MM.1S (cell line): ENCODE measurements at regions not wholly inside any gene's neighbourhood (a gene's known extent, or its start where the extent isn't known, plus 50 kb on each side); places are given as distances from the start of the nearest gene placed in this dataset.

Experiments used
- DNase-seq: peaks from one replicate; pipeline ENCODE4 v3.0.0-alpha.2; 2015
- H2AFZ ChIP-seq: fragments of 300-600 bp; sonication (generic); 2 replicates; pipeline ENCODE4 v1.6.0; 2016; ENCODE audit warnings: antibody characterized with exemption, low read length
- H3F3A ChIP-seq: fragments of 300-600 bp; sonication (generic); 2 replicates; pipeline ENCODE4 v1.6.1; 2016; ENCODE audit warnings: mild to moderate bottlenecking, antibody characterized with exemption, low read length, moderate library complexity, mixed read lengths; ENCODE audit not compliant: insufficient read depth
- H3K27ac ChIP-seq: fragments of 300-600 bp; sonication (generic); 2 replicates; pipeline ENCODE4 v1.5.1; 2016; ENCODE audit warnings: mild to moderate bottlenecking, low read length
- H3K27me3 ChIP-seq: fragments of 300-600 bp; sonication (generic); replicated peaks from 2 replicates; pipeline ENCODE4 v1.6.0; 2016; ENCODE audit warnings: low read length; ENCODE audit not compliant: insufficient read depth
- H3K36me3 ChIP-seq: fragments of 300-600 bp; sonication (generic); replicated peaks from 2 replicates; pipeline ENCODE4 v1.6.1; 2016; ENCODE audit warnings: mild to moderate bottlenecking, low read length, mixed read lengths; ENCODE audit not compliant: insufficient read depth
- H3K4me1 ChIP-seq: fragments of 300-600 bp; sonication (generic); 2 replicates; pipeline ENCODE4 v1.6.1; 2016; ENCODE audit warnings: low read length, mixed read lengths
- H3K4me2 ChIP-seq: fragments of 300-600 bp; sonication (generic); 2 replicates; pipeline ENCODE4 v1.6.0; 2016; ENCODE audit warnings: low read depth, low read length
- H3K4me3 ChIP-seq: fragments of 300-600 bp; sonication (generic); 2 replicates; pipeline ENCODE4 v1.5.1; 2016; ENCODE audit warnings: low read length, mixed read lengths
- H3K79me2 ChIP-seq: fragments of 300-600 bp; sonication (generic); 2 replicates; pipeline ENCODE4 v1.6.1; 2016; ENCODE audit warnings: mixed run types, low read length, mixed read lengths
- H3K9ac ChIP-seq: fragments of 300-600 bp; sonication (generic); 2 replicates; pipeline ENCODE4 v1.6.1; 2016; ENCODE audit warnings: low read length, mixed read lengths
- H3K9me2 ChIP-seq: fragments of 300-600 bp; sonication (generic); replicated peaks from 2 replicates; pipeline ENCODE4 v1.6.1; 2016; ENCODE audit warnings: mild to moderate bottlenecking, low read length, mixed read lengths; ENCODE audit not compliant: insufficient read depth
- H3K9me3 ChIP-seq: fragments of 300-600 bp; sonication (generic); replicated peaks from 2 replicates; pipeline ENCODE4 v1.6.1; 2016; ENCODE audit warnings: mild to moderate bottlenecking, low read length, mixed read lengths; ENCODE audit not compliant: insufficient read depth
- H4K20me1 ChIP-seq: fragments of 300-600 bp; sonication (generic); 2 replicates; pipeline ENCODE4 v1.6.1; 2016; ENCODE audit warnings: mild to moderate bottlenecking, low read length, moderate library complexity, mixed read lengths; ENCODE audit not compliant: insufficient read depth
- EZH2 ChIP-seq: fragments of 300-600 bp; sonication (generic); optimal IDR thresholded peaks from 2 replicates; pipeline ENCODE3; 2017; ENCODE audit warnings: low read depth, mild to moderate bottlenecking, antibody characterized with exemption, low read length, mixed read lengths
- EZH2phosphoT487 ChIP-seq: fragments of 300-600 bp; sonication (generic); IDR thresholded peaks from 2 replicates; pipeline ENCODE4 v1.6.1; 2018; ENCODE audit warnings: antibody characterized with exemption, low read length
- TF ChIP-seq, protein P1 (sequence below): fragments of 300-600 bp; sonication (generic); IDR thresholded peaks from 2 replicates; pipeline ENCODE4 v1.5.1; 2016; ENCODE audit warnings: antibody characterized with exemption, low read length, mixed read lengths

DNA sequence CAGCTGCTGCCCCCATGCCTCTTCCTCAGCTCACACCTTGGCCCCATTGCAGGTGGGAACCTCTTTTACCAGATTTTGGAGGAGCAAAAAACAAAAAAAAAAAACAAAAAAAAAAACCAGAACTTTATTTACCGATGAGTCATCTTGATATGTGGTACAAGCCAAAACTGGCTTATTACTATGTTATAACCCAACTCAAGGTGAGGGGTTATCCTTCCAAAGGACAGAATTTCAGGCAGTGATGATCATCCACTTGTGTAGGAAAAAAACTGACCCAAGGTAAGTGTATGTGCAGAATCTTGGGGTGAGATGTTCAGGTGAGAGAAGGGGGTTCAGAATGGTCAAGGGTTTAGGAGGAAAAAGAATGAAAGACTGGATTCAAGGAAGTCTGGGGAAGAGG, 142.6 kb upstream of the FST start:
- H3K27ac ChIP-seq = no peak overlapping the region
- H3K9me2 ChIP-seq = no peaks in the 10 kb centered on the region
- no peak for TF ChIP-seq EZH2phosphoT487
- H3K4me1 ChIP-seq = no peaks in the 10 kb centered on the region
- no peak overlapping the region for H2AFZ ChIP-seq
- DNase-seq = no peak
- H3F3A ChIP-seq = no peaks in the 10 kb centered on the region
- H3K4me3 ChIP-seq = no peak overlapping the region
- H3K9ac ChIP-seq = no peak overlapping the region
- H3K9me3 ChIP-seq = no peaks in the 10 kb centered on the region
- H3K4me2 ChIP-seq = no peak overlapping the region
- H3K27me3 ChIP-seq = no peaks in the 10 kb centered on the region
- no peaks in the 10 kb centered on the region for H3K79me2 ChIP-seq
- H3K36me3 ChIP-seq = no peaks in the 10 kb centered on the region
- no peaks in the 10 kb centered on the region for H4K20me1 ChIP-seq

DNA sequence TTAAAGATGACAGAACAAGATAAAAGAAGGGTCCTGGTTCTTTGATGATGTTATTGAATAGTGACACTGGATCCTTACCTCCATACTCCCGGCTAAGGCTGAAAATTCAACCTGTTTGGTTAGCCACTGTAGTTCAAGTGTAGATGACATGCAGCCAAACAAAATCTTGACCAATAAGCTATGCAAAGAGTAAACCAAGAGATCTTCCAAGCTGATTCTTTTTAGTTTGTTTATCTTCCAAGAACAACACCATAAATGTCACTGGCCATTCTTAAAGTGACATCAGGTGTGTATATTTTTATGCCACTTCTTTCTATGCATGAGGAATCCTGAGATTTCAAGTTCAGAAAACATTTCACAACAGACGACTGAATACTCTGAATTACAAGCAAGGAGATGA, 141.5 kb upstream of the FST start:
- H2AFZ ChIP-seq = no peak overlapping the region
- H3K36me3 ChIP-seq = no peaks in the 10 kb centered on the region
- TF ChIP-seq, protein P1, sequence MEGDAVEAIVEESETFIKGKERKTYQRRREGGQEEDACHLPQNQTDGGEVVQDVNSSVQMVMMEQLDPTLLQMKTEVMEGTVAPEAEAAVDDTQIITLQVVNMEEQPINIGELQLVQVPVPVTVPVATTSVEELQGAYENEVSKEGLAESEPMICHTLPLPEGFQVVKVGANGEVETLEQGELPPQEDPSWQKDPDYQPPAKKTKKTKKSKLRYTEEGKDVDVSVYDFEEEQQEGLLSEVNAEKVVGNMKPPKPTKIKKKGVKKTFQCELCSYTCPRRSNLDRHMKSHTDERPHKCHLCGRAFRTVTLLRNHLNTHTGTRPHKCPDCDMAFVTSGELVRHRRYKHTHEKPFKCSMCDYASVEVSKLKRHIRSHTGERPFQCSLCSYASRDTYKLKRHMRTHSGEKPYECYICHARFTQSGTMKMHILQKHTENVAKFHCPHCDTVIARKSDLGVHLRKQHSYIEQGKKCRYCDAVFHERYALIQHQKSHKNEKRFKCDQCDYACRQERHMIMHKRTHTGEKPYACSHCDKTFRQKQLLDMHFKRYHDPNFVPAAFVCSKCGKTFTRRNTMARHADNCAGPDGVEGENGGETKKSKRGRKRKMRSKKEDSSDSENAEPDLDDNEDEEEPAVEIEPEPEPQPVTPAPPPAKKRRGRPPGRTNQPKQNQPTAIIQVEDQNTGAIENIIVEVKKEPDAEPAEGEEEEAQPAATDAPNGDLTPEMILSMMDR = no peak
- TF ChIP-seq EZH2 (no peak), EZH2phosphoT487 (no peak)
- DNase-seq = no peak
- no peaks in the 10 kb centered on the region for H3K9me2 ChIP-seq
- H3K4me2 ChIP-seq = no peak overlapping the region
- no peaks in the 10 kb centered on the region for H3K9me3 ChIP-seq
- H3K27me3 ChIP-seq = no peaks in the 10 kb centered on the region
- no peaks in the 10 kb centered on the region for H3F3A ChIP-seq
- H3K79me2 ChIP-seq = no peaks in the 10 kb centered on the region
- no peak overlapping the region for H3K9ac ChIP-seq
- H3K4me3 ChIP-seq = no peak overlapping the region
- no peaks in the 10 kb centered on the region for H3K4me1 ChIP-seq
- H4K20me1 ChIP-seq = no peaks in the 10 kb centered on the region
- no peak overlapping the region for H3K27ac ChIP-seq

DNA sequence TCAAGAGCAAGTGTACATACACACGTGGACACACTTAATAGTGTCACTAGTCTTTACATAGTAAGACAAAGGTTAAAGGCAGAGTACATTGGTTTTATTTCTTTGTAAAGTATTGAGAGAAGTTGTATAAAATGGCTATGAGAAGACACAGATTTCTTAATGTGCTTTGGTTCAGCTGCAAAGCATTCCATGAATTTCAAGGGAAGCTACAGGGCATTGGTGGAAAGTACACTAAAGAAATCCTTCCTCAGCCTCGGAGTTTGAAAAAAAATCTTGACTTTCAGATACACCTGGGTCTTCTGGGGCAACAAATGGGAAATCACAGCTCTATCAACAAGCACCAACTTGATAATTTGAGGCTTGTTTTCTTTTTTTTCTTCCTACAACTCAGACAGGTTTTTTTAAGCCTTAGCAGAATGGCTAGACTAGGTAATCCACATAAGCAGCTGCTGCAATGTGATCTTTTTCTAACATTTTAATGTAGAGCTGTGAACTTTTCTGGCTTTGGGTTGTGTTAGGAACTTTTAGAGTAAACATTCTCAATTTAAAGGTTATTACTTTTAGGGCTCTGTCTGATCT, 140.4 kb upstream of the FST start:
- no peak overlapping the region for H3K4me2 ChIP-seq
- H3K4me3 ChIP-seq = no peak overlapping the region
- no peak overlapping the region for H2AFZ ChIP-seq

More for the DNA sequence above, 140.4 kb upstream of the FST start:
- TF ChIP-seq, protein P1 = no peak
- TF ChIP-seq EZH2 (no peak), EZH2phosphoT487 (no peak)
- no peaks in the 10 kb centered on the region for H3K27me3 ChIP-seq
- H3K9me2 ChIP-seq = no peaks in the 10 kb centered on the region
- no peaks in the 10 kb centered on the region for H4K20me1 ChIP-seq
- H3K9ac ChIP-seq = no peak overlapping the region
- H3K27ac ChIP-seq = no peak overlapping the region
- H3K36me3 ChIP-seq = no peaks in the 10 kb centered on the region
- H3K79me2 ChIP-seq = no peaks in the 10 kb centered on the region
- no peaks in the 10 kb centered on the region for H3F3A ChIP-seq
- no peak for DNase-seq
- H3K4me1 ChIP-seq = no peaks in the 10 kb centered on the region
- H3K9me3 ChIP-seq = no peaks in the 10 kb centered on the region
